ENCODE measurements at regions not wholly inside any gene's neighbourhood (a gene's known extent, or its start where the extent isn't known, plus 50 kb on each side); places are given as distances from the start of the nearest gene placed in this dataset.

DNA sequence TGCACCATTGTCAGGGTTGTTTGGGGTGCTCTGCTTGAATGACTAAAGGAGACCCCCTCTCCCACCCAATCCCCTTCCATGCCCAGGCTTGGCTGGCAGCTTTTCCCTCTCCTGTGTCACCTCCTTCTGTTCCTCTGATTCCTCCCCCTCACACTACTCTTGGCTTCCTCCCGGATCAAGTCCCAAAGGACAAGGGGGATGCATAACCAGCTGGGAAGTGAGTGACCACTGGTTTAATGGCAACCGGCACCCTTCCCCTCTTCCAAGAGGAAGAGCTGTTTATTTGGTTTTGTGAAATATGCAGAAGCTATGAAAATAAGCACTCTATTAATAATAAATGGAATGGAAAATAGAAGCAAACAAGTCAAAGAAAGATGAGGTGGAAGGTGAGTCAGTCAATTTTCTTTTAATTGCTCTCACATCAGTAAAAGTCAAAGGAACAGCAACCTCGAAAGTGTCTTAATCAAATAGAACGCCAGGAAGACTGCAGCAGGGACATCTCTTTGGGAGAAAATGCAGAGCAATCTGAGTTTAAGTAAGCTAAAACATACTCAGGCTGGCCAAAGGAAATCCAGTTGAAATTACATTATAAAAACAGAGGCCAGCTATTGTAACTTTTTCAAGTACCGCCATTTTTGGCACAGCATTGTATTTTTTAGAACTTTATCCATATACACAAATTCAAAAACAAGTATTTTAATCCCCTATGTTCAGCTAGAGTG lies 322.5 kb downstream of the SIPA1L2 start:
- H3K4me1 Mint-ChIP-seq: no peaks in the 10 kb centered on the region
- H3K4me3 ChIP-seq (ENCODE audit: low read length): no peak overlapping the region
- H3K4me1 ChIP-seq (ENCODE audit: insufficient read depth, low read length): no peaks in the 10 kb centered on the region
- no peak overlapping the region for H3K4me3 Mint-ChIP-seq
- no peak for DNase-seq
- no peaks in the 10 kb centered on the region for H3K27me3 ChIP-seq (ENCODE audit: insufficient read depth, low read length, poor library complexity, severe bottlenecking)
- no peak overlapping the region for H3K27ac Mint-ChIP-seq
- peaks cover 6 to 29% of the 10 kb centered on the region in 2 donors for H3K27me3 Mint-ChIP-seq
- peaks cover 0 to 1% (median 0%) of the 10 kb centered on the region in 5 donors for H3K9me3 Mint-ChIP-seq
- H3K9me3 ChIP-seq (ENCODE audit: low read length): no peaks in the 10 kb centered on the region
- no peak overlapping the region for H3K27ac ChIP-seq (ENCODE audit: low read depth, low read length)
- H3K36me3 Mint-ChIP-seq: peaks cover 0 to 7% (median 0%) of the 10 kb centered on the region in 3 donors
- CTCF ChIA-PET: no interaction called here
- POLR2A ChIA-PET: no interaction called here
- H3K36me3 ChIP-seq (ENCODE audit: insufficient read depth, low read length): no peaks in the 10 kb centered on the region

DNA sequence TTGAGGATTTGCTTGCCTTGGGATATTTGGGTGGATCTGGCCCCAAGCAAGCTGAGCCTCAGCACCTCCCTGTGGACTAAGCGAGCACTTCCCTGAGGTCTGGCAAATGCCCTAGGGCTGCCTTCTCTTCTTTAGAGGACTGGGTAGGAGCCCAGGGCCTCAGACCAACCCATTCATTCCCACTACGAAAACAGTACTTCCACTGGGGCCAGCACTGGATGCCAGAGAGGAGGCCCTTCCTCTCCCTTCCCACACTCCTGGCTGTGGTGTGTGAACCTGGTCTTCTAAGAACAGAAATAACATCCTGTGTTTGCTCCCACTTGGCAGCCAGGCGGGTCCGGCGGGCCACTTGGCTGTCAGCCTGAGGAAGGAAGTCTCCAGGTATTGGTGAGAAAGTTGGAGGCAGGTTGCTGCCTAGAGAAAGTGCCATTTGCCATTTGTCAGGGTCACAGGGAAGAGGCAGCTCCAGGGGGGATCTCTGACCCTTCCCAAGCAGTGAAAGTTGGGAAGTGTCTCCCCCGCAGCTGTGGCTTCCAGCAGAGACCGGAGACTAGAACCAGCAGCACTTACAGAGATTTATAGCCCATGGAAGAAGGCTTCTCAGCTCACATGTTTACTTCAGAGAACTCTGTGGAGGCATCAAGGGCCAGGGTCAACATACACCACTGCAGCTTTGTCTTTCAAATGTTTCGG lies 323.5 kb downstream of the SIPA1L2 start:
- H3K4me3 Mint-ChIP-seq: no peak overlapping the region
- Histone ChIP-seq H3K4me1 (ENCODE audit: insufficient read depth, low read length) (no peaks in the 10 kb centered on the region), H3K27ac (ENCODE audit: low read depth, low read length) (no peak overlapping the region), H3K4me3 (ENCODE audit: low read length) (no peak overlapping the region), H3K27me3 (ENCODE audit: insufficient read depth, low read length, poor library complexity, severe bottlenecking) (no peaks in the 10 kb centered on the region), H3K36me3 (ENCODE audit: insufficient read depth, low read length) (no peaks in the 10 kb centered on the region), H3K9me3 (ENCODE audit: low read length) (no peaks in the 10 kb centered on the region)
- no peaks in the 10 kb centered on the region for H3K4me1 Mint-ChIP-seq
- no peak overlapping the region for H3K27ac Mint-ChIP-seq
- peaks cover 0 to 1% (median 0%) of the 10 kb centered on the region in 5 donors for H3K9me3 Mint-ChIP-seq
- POLR2A ChIA-PET: no interaction called here
- H3K27me3 Mint-ChIP-seq: peaks cover 9 to 34% of the 10 kb centered on the region in 2 donors
- H3K36me3 Mint-ChIP-seq: peaks cover 0 to 5% (median 0%) of the 10 kb centered on the region in 3 donors
- CTCF ChIA-PET: no interaction called here
- DNase-seq: no peak

- H3K36me3 Mint-ChIP-seq: peaks cover 0 to 5% (median 0%) of the 10 kb centered on the region in 3 donors
- H3K4me1 Mint-ChIP-seq: no peaks in the 10 kb centered on the region
- ChIA-PET CTCF (no interaction called here), POLR2A (no interaction called here)
- Histone ChIP-seq H3K27me3 (ENCODE audit: insufficient read depth, low read length, poor library complexity, severe bottlenecking) (no peaks in the 10 kb centered on the region), H3K36me3 (ENCODE audit: insufficient read depth, low read length) (no peaks in the 10 kb centered on the region), H3K4me1 (ENCODE audit: insufficient read depth, low read length) (no peaks in the 10 kb centered on the region), H3K27ac (ENCODE audit: low read depth, low read length) (no peak overlapping the region), H3K4me3 (ENCODE audit: low read length) (no peak overlapping the region), H3K9me3 (ENCODE audit: low read length) (no peaks in the 10 kb centered on the region)
- H3K27ac Mint-ChIP-seq: no peak overlapping the region
- peaks cover 0 to 1% (median 0%) of the 10 kb centered on the region in 5 donors for H3K9me3 Mint-ChIP-seq
- no peak overlapping the region for H3K4me3 Mint-ChIP-seq
- no peak for DNase-seq
- H3K27me3 Mint-ChIP-seq: peaks cover 9 to 38% of the 10 kb centered on the region in 2 donors
Observed at GRCh38 chr1:232305050-232305449, 324.9 kb downstream of the SIPA1L2 start.

GRCh38 chr1:232303222-232303620 lies 326.7 kb downstream of the SIPA1L2 start:
- no peak for DNase-seq
- no peak overlapping the region for H3K27ac Mint-ChIP-seq
- peaks cover 0 to 1% (median 0%) of the 10 kb centered on the region in 5 donors for H3K9me3 Mint-ChIP-seq
- no peaks in the 10 kb centered on the region for H3K4me1 ChIP-seq (ENCODE audit: insufficient read depth, low read length)
- POLR2A ChIA-PET: no interaction called here
- no peak overlapping the region for H3K4me3 Mint-ChIP-seq
- H3K27me3 ChIP-seq (ENCODE audit: insufficient read depth, low read length, poor library complexity, severe bottlenecking): no peaks in the 10 kb centered on the region
- CTCF ChIA-PET: interaction anchor here (1.7 kb wide), 1 partner anchor 11 kb away, joined by 3 read pairs; no protein-coding TSS in a partner anchor
- H3K27me3 Mint-ChIP-seq: peaks cover 8 to 38% of the 10 kb centered on the region in 2 donors
- H3K4me3 ChIP-seq (ENCODE audit: low read length): no peak overlapping the region
- no peak overlapping the region for H3K27ac ChIP-seq (ENCODE audit: low read depth, low read length)
- no peaks in the 10 kb centered on the region for H3K4me1 Mint-ChIP-seq
- H3K36me3 ChIP-seq (ENCODE audit: insufficient read depth, low read length): no peaks in the 10 kb centered on the region
- peaks cover 0 to 4% (median 0%) of the 10 kb centered on the region in 3 donors for H3K36me3 Mint-ChIP-seq
- no peaks in the 10 kb centered on the region for H3K9me3 ChIP-seq (ENCODE audit: low read length)

- Mint-ChIP-seq H3K27ac (no peak overlapping the region), H3K36me3 (no peaks in the 10 kb centered on the region), H3K27me3 (peaks cover 8 to 34% of the 10 kb centered on the region in 2 donors), H3K4me3 (no peak overlapping the region), H3K4me1 (no peaks in the 10 kb centered on the region), H3K9me3 (peaks cover 0 to 1% (median 0%) of the 10 kb centered on the region in 5 donors)
- H3K9me3 ChIP-seq (ENCODE audit: low read length): no peaks in the 10 kb centered on the region
- H3K4me1 ChIP-seq (ENCODE audit: insufficient read depth, low read length): no peaks in the 10 kb centered on the region
- H3K4me3 ChIP-seq (ENCODE audit: low read length): no peak overlapping the region
- no peak overlapping the region for H3K27ac ChIP-seq (ENCODE audit: low read depth, low read length)
- ChIA-PET CTCF (interaction anchor here (1.7 kb wide), 1 partner anchor 10 kb away, joined by 3 read pairs; no protein-coding TSS in a partner anchor), POLR2A (no interaction called here)
- no peaks in the 10 kb centered on the region for H3K36me3 ChIP-seq (ENCODE audit: insufficient read depth, low read length)
- no peak for DNase-seq
- no peaks in the 10 kb centered on the region for H3K27me3 ChIP-seq (ENCODE audit: insufficient read depth, low read length, poor library complexity, severe bottlenecking)
Observed at GRCh38 chr1:232302376-232303221, 327.3 kb downstream of the SIPA1L2 start.

- H3K27ac ChIP-seq (ENCODE audit: low read depth, low read length): no peak overlapping the region
- H3K36me3 ChIP-seq (ENCODE audit: insufficient read depth, low read length): no peaks in the 10 kb centered on the region
- no peaks in the 10 kb centered on the region for H3K27me3 ChIP-seq (ENCODE audit: insufficient read depth, low read length, poor library complexity, severe bottlenecking)
- Mint-ChIP-seq H3K4me1 (no peaks in the 10 kb centered on the region), H3K36me3 (no peaks in the 10 kb centered on the region), H3K4me3 (no peak overlapping the region), H3K27ac (peak overlapping the region in 1 of 8 donors; percentile 17), H3K27me3 (peaks cover 8 to 45% of the 10 kb centered on the region in 2 donors), H3K9me3 (peaks cover 0 to 1% (median 0%) of the 10 kb centered on the region in 5 donors)
- H3K9me3 ChIP-seq (ENCODE audit: low read length): no peaks in the 10 kb centered on the region
- POLR2A ChIA-PET: no interaction called here
- H3K4me3 ChIP-seq (ENCODE audit: low read length): no peak overlapping the region
- DNase-seq: no peak
- H3K4me1 ChIP-seq (ENCODE audit: insufficient read depth, low read length): no peaks in the 10 kb centered on the region
- CTCF ChIA-PET: interaction anchor here (1.7 kb wide), 1 partner anchor 9 kb away, joined by 3 read pairs; no protein-coding TSS in a partner anchor
Observed at GRCh38 chr1:232301246-232301645, 328.7 kb downstream of the SIPA1L2 start.

DNA sequence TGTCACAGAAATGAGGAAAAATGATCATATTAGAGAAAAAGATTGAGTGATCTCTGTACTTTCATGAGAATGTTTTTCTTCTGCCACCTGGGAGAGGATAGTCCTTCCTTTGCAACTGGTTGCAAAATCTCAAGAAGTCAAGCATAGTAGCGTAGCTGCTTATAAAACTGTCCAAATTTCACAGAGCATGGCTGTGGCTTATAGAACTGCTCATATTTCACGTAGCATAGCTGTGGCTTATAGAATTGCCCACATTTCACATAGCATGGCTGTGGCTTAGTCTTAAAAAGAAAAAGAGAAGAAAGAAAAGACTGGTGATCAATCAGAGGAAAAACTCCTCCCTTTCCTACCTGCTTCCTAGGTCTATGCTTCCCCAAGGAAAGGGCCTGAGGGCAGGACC lies 329.5 kb downstream of the SIPA1L2 start:
- peaks cover 8 to 42% of the 10 kb centered on the region in 2 donors for H3K27me3 Mint-ChIP-seq
- peak overlapping the region in 1 of 8 donors; percentile 24 for H3K27ac Mint-ChIP-seq
- no peak for DNase-seq
- Histone ChIP-seq H3K4me3 (ENCODE audit: low read length) (no peak overlapping the region), H3K4me1 (ENCODE audit: insufficient read depth, low read length) (no peaks in the 10 kb centered on the region), H3K27me3 (ENCODE audit: insufficient read depth, low read length, poor library complexity, severe bottlenecking) (no peaks in the 10 kb centered on the region), H3K36me3 (ENCODE audit: insufficient read depth, low read length) (no peaks in the 10 kb centered on the region), H3K9me3 (ENCODE audit: low read length) (no peaks in the 10 kb centered on the region), H3K27ac (ENCODE audit: low read depth, low read length) (no peak overlapping the region)
- no peaks in the 10 kb centered on the region for H3K4me1 Mint-ChIP-seq
- peaks cover 0 to 1% (median 0%) of the 10 kb centered on the region in 5 donors for H3K9me3 Mint-ChIP-seq
- CTCF ChIA-PET: no interaction called here
- H3K4me3 Mint-ChIP-seq: no peak overlapping the region
- no peaks in the 10 kb centered on the region for H3K36me3 Mint-ChIP-seq
- POLR2A ChIA-PET: no interaction called here

All from CD8-positive, alpha-beta memory T cell (primary cell).